Endothelial cell (in vitro differentiated cells): ENCODE measurements at regions not wholly inside any gene's neighbourhood (a gene's known extent, or its start where the extent isn't known, plus 50 kb on each side); places are given as distances from the start of the nearest gene placed in this dataset.

Source experiments
- DNase-seq: peaks from one replicate; pipeline ENCODE4 v3.0.0; 2021; ENCODE audit warnings: low spot score
- H3K27ac Mint-ChIP-seq: one replicate; pipeline ENCODE4 v1.8.0; 2021; ENCODE audit warnings: mixed read lengths, inconsistent platforms; ENCODE audit not compliant: unreplicated experiment
- H3K27me3 Mint-ChIP-seq: one replicate; pipeline ENCODE4 v1.8.0; 2021; ENCODE audit warnings: mild to moderate bottlenecking, moderate library complexity, mixed read lengths, inconsistent platforms; ENCODE audit not compliant: unreplicated experiment
- H3K36me3 Mint-ChIP-seq: one replicate; pipeline ENCODE4 v1.8.0; 2021; ENCODE audit warnings: mild to moderate bottlenecking, low read depth, mixed read lengths, inconsistent platforms; ENCODE audit not compliant: unreplicated experiment
- H3K4me1 Mint-ChIP-seq: one replicate; pipeline ENCODE4 v1.8.0; 2021; ENCODE audit warnings: mild to moderate bottlenecking, mixed read lengths, inconsistent platforms; ENCODE audit not compliant: unreplicated experiment
- H3K4me3 Mint-ChIP-seq: one replicate; pipeline ENCODE4 v1.8.0; 2021; ENCODE audit warnings: mild to moderate bottlenecking, mixed read lengths, inconsistent platforms; ENCODE audit not compliant: unreplicated experiment
- H3K9me3 Mint-ChIP-seq: one replicate; pipeline ENCODE4 v1.8.0; 2021; ENCODE audit warnings: mixed read lengths, inconsistent platforms; ENCODE audit not compliant: unreplicated experiment
- CTCF ChIP-seq: fragments of 200-600 bp; sonication (generic); IDR thresholded peaks from one replicate; pipeline ENCODE4 v1.5.0; 2021; ENCODE audit warnings: antibody characterized with exemption; ENCODE audit not compliant: unreplicated experiment

DNA sequence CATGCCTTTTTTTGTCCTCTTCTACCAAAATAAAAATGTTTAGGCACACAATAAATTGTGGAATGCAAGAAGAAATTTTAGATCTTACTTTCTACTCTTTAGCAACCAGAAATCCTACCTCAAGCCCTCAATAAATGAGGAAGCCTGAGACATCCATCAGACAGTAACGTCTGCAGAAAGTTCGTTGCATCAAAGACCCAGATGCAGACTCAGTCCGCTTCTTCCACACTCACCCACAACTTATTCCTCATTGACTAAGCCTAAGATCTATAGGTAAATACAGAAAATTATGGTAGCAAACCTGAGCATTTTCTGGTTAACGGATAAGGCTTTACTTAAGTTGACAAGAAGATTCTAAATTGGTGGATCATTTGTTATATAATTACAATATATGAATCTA, 579.4 kb upstream of the ID2 start:
- TF ChIP-seq CTCF: no peak
- Mint-ChIP-seq H3K4me1 (peaks cover 7% of the 10 kb centered on the region), H3K27me3 (no peaks in the 10 kb centered on the region), H3K9me3 (no peaks in the 10 kb centered on the region), H3K4me3 (no peak overlapping the region), H3K27ac (no peak overlapping the region), H3K36me3 (no peaks in the 10 kb centered on the region)
- DNase-seq: no peak

DNA sequence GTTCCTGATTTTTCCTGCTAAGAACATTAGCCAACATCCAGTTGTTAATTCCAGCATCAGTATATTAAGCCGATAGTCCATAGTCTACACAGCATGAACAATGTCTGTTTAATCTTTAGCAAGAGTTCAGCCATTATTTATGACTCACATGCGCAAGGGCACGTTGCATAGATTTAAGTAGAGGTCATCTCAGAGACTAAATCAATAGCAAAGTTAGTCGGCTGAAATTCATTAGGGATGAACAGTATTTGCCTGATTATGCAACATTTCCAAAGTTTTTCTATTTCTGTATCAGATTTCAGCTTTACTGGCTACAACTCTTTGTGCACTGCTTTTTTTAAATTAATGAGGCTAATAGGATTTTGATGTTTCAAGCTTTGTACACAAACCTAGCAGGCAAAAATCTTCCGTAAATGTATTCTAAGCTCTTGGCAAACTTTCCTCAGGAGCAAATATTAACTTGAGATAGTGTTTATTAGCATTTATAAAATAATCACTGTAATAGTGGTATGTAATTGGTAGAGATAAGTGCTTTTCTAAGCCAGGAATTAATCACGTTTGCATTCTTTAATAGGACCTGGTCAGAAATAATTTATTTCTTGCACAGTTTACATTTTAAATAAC, 578.7 kb upstream of the ID2 start:
- no peak for TF ChIP-seq CTCF
- Mint-ChIP-seq H3K4me1 (peaks cover 13% of the 10 kb centered on the region), H3K36me3 (no peaks in the 10 kb centered on the region), H3K27me3 (no peaks in the 10 kb centered on the region), H3K9me3 (no peaks in the 10 kb centered on the region), H3K27ac (no peak overlapping the region), H3K4me3 (no peak overlapping the region)
- DNase-seq: no peak

DNA sequence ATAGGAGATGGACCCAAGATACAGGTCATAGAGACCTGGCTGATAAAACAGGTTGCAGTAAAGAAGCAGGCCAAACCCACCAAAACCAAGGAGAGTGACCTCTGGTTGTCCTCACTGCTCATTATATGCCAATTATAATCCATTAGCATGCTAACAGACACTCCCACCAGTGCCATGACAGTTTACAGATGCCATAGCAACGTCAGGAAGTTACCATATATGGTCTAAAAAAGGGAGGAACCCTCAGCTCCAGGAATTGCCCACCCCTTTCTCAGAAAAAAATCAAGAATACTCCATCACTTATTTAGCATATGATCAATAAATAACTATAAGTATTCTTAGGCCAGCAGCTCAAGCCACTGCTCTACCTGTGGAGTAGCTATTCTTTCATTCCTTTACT, 574.7 kb upstream of the ID2 start:
- no peaks in the 10 kb centered on the region for H3K27me3 Mint-ChIP-seq
- H3K4me1 Mint-ChIP-seq: peaks cover 19% of the 10 kb centered on the region
- no peak overlapping the region for H3K27ac Mint-ChIP-seq
- no peak for DNase-seq
- no peaks in the 10 kb centered on the region for H3K36me3 Mint-ChIP-seq
- no peak overlapping the region for H3K4me3 Mint-ChIP-seq
- H3K9me3 Mint-ChIP-seq: no peaks in the 10 kb centered on the region
- TF ChIP-seq CTCF: no peak

- Mint-ChIP-seq H3K27me3 (no peaks in the 10 kb centered on the region), H3K36me3 (no peaks in the 10 kb centered on the region), H3K4me3 (no peak overlapping the region), H3K27ac (no peak overlapping the region), H3K9me3 (no peaks in the 10 kb centered on the region), H3K4me1 (peaks cover 19% of the 10 kb centered on the region)
- no peak for TF ChIP-seq CTCF
- no peak for DNase-seq
These were observed 574.1 kb upstream of the ID2 start for GRCh38 chr2:8107621-8108378.

DNA sequence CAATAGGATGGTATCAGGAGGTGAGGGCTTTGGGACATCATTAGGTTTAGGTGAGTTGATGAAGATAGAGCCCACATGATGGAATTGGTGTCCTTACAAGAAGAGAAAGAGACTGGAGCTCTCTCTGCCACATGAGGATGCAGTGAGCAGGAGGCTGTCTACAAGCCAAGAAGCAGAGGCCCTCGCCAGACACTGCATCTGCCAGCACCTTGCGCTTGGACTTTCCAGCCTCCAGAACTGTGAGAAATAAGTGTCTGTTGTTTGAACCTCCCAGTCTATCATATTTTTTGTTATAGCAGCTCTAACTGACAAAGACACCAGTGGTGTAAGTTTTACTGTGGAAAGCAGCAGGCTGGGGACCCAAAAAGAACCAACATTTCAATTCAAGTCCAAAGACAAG, 571.1 kb upstream of the ID2 start:
- no peaks in the 10 kb centered on the region for H3K27me3 Mint-ChIP-seq
- no peak for DNase-seq
- H3K36me3 Mint-ChIP-seq: no peaks in the 10 kb centered on the region
- H3K4me3 Mint-ChIP-seq: no peak overlapping the region
- no peak overlapping the region for H3K27ac Mint-ChIP-seq
- H3K4me1 Mint-ChIP-seq: peaks cover 13% of the 10 kb centered on the region
- TF ChIP-seq CTCF: no peak
- H3K9me3 Mint-ChIP-seq: no peaks in the 10 kb centered on the region
